ENCODE measurements at regions not wholly inside any gene's neighbourhood (a gene's known extent, or its start where the extent isn't known, plus 50 kb on each side); places are given as distances from the start of the nearest gene placed in this dataset.

- H3K18ac ChIP-seq (ENCODE audit: extremely low read depth, low read length), result no peak overlapping the region
- no peaks in the 10 kb centered on the region for H3K79me1 ChIP-seq (ENCODE audit: low read depth, low read length)
- no peak overlapping the region; the same call in 1 of the 2 replicates for H2BK20ac ChIP-seq (ENCODE audit: low read length)
- H3K27me3 ChIP-seq (replicated peaks in 1 of 4; ENCODE audit: control insufficient read depth in 3 of 4, extremely low read depth in 1 of 4, insufficient read depth in 3 of 4, low read length in 3 of 4), result peaks cover 0 to 2% (median 0%) of the 10 kb centered on the region in 4 experiments; a peak in 2 of 7 replicates
- TF ChIP-seq ZNF274 (IDR thresholded peaks at IDR 0.05; ENCODE audit: borderline replicate concordance, extremely low read depth, low read length) (no peak), POU5F1 (IDR thresholded peaks at IDR 0.05; ENCODE audit: low read depth, low read length) (no peak), SRF (IDR thresholded peaks at IDR 0.05; ENCODE audit: low read depth, low read length) (no peak), HDAC2 (IDR thresholded peaks at IDR 0.05; ENCODE audit: borderline replicate concordance in 1 of 2, low read depth in 2 of 2, low read length in 2 of 2) (no peak), GTF2F1 (IDR thresholded peaks at IDR 0.05; ENCODE audit: borderline replicate concordance, low read depth, low read length) (no peak), ATF2 (IDR thresholded peaks at IDR 0.05; ENCODE audit: low read length) (no peak)
- no peak overlapping the region for H4K8ac ChIP-seq (ENCODE audit: extremely low read depth, insufficient read depth, low read length)
- no peak overlapping the region for H3K4me3 ChIP-seq (ENCODE audit: extremely low read depth in 1 of 4, insufficient read depth in 2 of 4, low read depth in 3 of 4, low read length in 4 of 4)
- 0 out of 2 replicates have a peak overlapping the region, but pooled peaks have one; percentile 1 for H2BK15ac ChIP-seq (ENCODE audit: low read length)
- no peak overlapping the region for H2BK12ac ChIP-seq (ENCODE audit: low read depth, low read length)
- H3K56ac ChIP-seq (replicated peaks; ENCODE audit: insufficient read length, low read depth, low read length), result no peak overlapping the region
- POLR2A ChIA-PET (ENCODE audit: partially characterized antibody), result no interaction called here
- H3K23ac ChIP-seq (ENCODE audit: insufficient read length), result no peak overlapping the region
- no peak overlapping the region for H3K14ac ChIP-seq (ENCODE audit: insufficient read length)
- no peak overlapping the region for H3K4ac ChIP-seq (replicated peaks; ENCODE audit: insufficient read length, low read depth, low read length)
- H3K4me2 ChIP-seq (ENCODE audit: insufficient read depth in 1 of 2, low read depth in 2 of 2, low read length in 2 of 2), result no peak overlapping the region
- no peaks in the 10 kb centered on the region for H3K23me2 ChIP-seq (ENCODE audit: low read depth, low read length)
- WGBS, 2 experiments (ENCODE audit: extremely low coverage in 1 of 2, insufficient coverage in 1 of 2, insufficient read length in 1 of 2, insufficient replicate concordance in 2 of 2, low coverage in 1 of 2, low lambda C conversion rate in 2 of 2, missing lambda C conversion rate in 1 of 2), result 93% methylated on average over 8 of the region's 8 CpGs; no CpG with 5 or more reads in 1 of the 2 experiments
- no peaks in the 10 kb centered on the region for H4K20me1 ChIP-seq (replicated peaks in 1 of 2; ENCODE audit: control insufficient read depth in 1 of 2, insufficient read depth in 2 of 2, low read length in 2 of 2)
- H3K9me3 ChIP-seq (ENCODE audit: insufficient read depth in 2 of 2, low read depth in 1 of 2, low read length in 1 of 2), result no peaks in the 10 kb centered on the region
- H3K36me3 ChIP-seq (ENCODE audit: control insufficient read depth in 2 of 4, insufficient read depth in 4 of 4, low read length in 3 of 4), result no peaks in the 10 kb centered on the region
- CTCF ChIA-PET (ENCODE audit: partially characterized antibody), result interaction anchor here (0.9 to 1.7 kb wide), 4 partner anchors 10 to 189 kb away, joined by 3 to 5 read pairs (median 4); no protein-coding TSS in a partner anchor
- H2AK5ac ChIP-seq (ENCODE audit: low read depth, low read length), result no peak overlapping the region
- FAIRE-seq (no peak), DNase-seq (ENCODE audit: low read depth in 1 of 2, low spot score in 2 of 2) (no peak)
- H3K79me2 ChIP-seq (ENCODE audit: control insufficient read depth in 1 of 2, insufficient read depth in 2 of 2, low read length in 2 of 2), result no peaks in the 10 kb centered on the region
- H4K5ac ChIP-seq (ENCODE audit: insufficient read length, low read depth, low read length), result no peak overlapping the region
- no peak overlapping the region for H2AFZ ChIP-seq (ENCODE audit: low read length)
- H4K91ac ChIP-seq (replicated peaks; ENCODE audit: insufficient read length, low read length), result no peak overlapping the region
- H3K27ac ChIP-seq (ENCODE audit: low read depth, low read length), result no peak overlapping the region
- H3K4me1 ChIP-seq (replicated peaks in 1 of 4; ENCODE audit: control insufficient read depth in 3 of 4, insufficient read depth in 4 of 4, low read length in 3 of 4), result no peaks in the 10 kb centered on the region; a peak in 2 of 7 replicates
- no peak overlapping the region for H3K9ac ChIP-seq (replicated peaks in 1 of 4; ENCODE audit: extremely low read depth in 1 of 4, low read depth in 3 of 4, low read length in 3 of 4)
- H2BK120ac ChIP-seq (replicated peaks; ENCODE audit: low read depth, low read length), result no peak overlapping the region
- no peak overlapping the region for H2BK5ac ChIP-seq (ENCODE audit: low read depth, low read length)
Measured at GRCh38 chr11:134574947-134575346, 162.9 kb upstream of the B3GAT1 start.
